ENCODE measurements at regions not wholly inside any gene's neighbourhood (a gene's known extent, or its start where the extent isn't known, plus 50 kb on each side); places are given as distances from the start of the nearest gene placed in this dataset.
"Not testable (repeated sequence)": the region's sequence is repeated elsewhere in the genome, so short reads cannot be mapped to it uniquely, and the experiment has no call there.

DNA sequence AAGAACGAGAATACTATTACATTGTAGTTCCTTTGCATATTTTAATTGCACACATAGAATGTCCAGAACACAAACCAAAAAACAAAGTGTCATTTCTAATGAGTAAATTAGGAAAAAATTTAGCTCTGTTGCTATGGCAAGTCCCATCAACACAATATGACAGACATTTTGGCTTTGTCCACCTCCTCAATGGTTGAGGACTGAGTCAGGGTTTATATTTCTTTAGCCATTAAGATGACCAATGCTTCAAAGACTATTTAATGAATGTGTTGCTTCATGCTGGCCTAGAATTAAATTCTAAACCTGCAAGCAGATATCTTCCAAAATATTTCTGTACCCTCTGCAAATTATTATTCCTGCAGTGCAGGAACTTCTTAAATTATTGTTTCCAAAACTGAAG, 719.2 kb downstream of the NTRK3 start:
- no peak for DNase-seq (ENCODE audit: low spot score)

DNA sequence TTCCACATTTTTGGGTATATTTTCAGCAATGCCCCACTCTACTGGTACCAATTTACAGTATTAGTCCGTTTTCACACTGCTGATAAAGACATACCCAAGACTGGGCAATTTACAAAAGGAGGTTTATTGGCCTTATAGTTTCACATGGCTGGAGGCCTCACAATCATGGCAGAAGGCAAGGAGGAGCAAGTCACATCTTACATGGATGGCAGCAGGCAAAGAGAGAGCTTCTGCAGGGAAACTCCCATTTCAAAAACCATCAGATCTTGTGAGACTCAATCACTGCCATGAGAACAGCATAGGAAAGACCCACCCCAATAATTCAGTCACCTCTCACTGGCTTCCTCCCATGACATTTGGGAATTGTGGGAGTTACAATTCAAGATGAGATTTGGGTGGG, 722.9 kb downstream of the NTRK3 start:
- DNase-seq (ENCODE audit: low spot score): not testable (repeated sequence)

DNA sequence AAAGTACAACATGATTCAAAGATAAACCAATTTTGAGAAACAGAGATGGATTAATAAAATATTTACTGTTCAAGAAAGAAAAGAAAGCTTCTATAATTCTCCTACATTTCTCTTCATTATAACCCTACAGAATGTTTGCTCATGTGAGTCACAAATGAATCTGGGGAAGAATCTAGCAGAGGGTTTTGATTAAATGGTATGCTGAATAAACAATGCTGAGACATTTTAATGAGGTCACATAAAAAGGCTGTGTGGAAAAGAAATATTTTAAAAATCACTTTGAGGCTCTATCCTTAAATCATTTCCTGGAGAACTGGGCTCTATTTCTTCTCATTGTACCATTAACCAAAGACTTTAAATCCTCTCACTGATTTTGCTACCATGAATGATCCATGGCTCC, 727.7 kb downstream of the NTRK3 start:
- no peak for DNase-seq (ENCODE audit: low spot score)

DNA sequence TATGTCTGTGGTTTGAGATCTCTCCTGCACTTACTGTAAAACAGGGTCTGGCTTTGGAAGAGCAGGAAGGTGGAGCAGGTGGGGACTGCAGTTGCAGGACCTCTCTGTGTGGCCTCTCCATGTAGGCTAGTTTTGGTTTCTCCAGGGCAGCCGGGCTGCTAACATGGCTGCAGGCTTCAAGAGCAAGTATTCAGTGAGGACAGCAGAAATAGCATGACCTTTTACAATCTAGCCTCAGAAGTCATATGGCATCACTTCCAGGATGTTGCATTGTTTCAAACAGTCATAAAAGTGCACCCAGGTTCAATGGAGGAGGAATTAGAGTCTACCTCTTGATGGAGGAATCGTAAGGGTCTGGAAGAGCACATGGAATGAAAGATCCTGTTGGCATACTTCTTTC, 728.7 kb downstream of the NTRK3 start:
- DNase-seq (ENCODE audit: low spot score): no peak

DNA sequence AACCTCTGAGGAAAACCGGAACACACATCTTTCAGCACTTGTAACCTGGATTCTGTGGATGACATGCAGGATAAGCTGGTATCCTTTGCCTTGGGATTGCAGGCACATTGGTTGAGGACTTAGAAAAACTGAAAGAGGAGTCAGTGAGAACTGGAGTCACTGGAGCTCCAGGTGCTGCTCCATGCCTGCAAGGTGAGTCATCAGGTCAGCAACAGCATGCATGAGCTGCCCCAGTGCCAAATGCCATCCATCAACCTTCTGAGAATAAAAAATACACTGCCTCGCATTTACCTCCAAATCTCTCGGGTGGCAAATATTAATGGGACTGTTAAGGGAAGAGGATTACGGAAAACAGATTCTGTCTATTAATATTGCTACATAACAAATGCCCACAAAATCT, 729.1 kb downstream of the NTRK3 start:
- no peak for DNase-seq (ENCODE audit: low spot score)

DNA sequence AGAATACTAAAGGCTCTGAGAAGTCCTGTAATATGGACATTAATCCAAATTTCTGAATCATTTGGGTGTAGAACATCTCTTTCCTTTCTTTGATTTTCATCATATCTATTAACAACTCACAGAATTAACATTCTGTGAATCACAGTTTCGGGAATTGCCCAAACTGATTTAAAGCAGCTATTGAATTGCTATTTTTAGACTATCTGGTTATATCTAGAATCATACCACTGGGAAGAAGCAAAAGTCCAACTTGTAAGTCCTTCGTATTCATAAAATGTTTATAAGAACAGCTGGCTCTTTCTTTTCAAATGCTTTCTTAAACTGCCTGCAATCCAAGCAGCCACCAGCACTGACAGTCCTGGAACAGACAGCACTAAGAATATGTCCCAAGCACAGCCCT, 733.0 kb downstream of the NTRK3 start:
- DNase-seq (ENCODE audit: low spot score): no peak

DNA sequence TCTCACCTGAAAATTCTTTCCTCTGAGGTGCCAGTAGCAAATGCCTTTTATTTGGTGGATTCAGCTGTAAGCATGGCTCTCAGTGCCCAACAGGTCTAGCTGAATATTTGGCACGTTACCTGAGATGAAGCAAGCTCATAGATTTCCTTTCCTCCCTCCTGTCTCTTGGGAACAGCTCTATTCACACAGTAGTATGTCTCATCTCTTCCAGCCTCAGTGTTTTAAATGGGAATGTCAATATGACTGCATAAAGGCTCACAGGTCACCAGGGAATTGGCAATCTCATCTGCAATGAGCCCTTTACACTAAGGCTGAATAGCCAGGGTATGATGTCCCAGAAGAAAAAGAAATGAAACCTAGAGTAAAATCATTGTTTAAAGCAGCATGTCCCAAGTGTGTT, 733.5 kb downstream of the NTRK3 start:
- no peak for DNase-seq (ENCODE audit: low spot score)

DNA sequence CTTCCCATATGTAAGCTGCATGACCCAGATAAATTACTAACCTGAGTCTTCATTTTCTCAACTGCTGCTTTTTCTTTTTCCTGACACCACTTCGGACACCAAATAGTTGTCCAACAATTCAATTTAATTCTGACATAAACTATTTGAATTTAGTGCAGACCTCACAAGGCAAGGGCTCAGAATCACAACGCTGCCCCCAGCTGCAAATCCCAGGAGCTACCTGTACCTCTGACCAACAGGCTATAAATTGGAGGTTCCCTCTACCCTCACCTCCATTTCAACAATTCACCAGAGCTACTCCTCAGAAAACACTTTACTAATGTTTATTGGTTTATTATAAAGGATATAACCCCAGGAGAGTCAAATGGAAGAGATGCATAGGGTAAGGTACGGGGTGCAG, 737.6 kb downstream of the NTRK3 start:
- no peak for DNase-seq (ENCODE audit: low spot score)

DNA sequence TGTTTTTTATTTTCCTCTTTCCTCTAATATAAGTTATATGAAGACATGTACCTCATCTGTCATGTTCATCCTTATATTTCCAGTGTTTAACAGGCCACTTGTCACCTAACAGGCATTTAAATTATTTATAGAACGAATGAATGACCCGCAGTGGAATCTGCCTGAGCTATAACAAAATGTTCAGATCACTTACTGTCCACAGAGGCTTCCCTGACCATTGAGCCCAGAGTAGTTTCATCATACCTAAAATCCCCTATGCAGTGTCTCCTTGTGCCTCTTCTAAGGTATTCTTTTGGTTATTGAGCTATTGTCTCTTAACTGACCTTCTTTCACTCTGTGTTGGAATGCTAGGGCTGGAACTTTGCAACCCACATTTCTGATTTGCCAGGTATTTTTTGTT, 748.5 kb downstream of the NTRK3 start:
- DNase-seq (ENCODE audit: low spot score): no peak

DNA sequence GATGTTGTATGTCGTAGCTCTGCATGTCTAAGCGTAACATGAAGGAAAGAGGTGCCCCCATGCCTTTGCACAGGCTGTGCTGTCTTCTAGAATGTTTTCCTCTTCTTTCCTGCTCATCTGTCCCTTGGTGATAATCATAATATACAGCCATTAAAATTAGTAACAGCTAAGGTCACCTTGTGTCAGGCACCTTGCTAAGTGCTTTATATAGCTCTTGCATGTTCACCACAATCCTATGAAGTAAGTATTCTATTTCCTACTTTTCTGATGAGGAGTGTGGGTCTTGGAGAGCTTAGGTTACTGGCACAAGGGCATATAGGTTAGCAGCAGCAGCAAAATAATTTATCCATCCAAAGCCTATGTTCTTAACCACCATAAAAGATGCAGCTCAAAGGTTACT, 754.4 kb downstream of the NTRK3 start:
- no peak for DNase-seq (ENCODE audit: low spot score)

DNA sequence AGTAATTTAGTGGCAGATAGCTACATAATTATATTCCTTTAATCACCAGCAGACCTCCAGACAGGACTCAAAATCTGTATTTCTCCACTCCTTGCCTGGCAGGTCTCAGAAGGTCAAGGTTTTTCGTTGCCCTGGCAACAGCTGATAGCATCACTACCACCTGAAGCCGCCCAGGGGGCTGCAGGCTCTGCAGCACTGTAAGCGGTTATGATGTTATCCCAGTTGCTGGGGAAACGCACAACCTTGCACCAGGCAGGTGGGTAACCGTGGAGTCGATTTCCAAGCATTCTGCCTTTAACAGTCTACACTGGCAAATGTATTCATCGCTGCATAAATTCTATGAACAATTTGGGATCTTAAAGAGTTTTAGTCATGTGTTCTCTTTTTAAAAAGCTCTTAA, 756.3 kb downstream of the NTRK3 start:
- no peak for DNase-seq (ENCODE audit: low spot score)

DNA sequence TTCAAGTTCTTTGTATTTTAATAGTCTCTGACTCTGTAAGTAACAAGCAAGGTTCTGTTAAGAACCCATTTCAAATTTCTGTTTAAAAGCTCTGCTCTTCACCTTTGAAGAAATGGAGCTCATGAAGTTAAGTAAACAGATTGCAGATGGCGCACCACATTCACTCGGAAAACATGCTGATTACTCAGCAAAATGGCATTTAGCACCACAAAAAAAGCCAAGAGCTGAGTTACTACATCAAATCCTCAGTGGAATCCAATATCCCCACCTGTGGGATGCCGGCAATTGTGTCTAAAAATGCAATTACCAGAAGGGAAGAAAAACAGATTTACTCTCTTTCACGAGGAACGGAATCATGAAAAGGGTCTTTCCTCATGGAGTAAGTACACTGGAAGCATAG, 758.0 kb downstream of the NTRK3 start:
- DNase-seq (ENCODE audit: low spot score): no peak

DNA sequence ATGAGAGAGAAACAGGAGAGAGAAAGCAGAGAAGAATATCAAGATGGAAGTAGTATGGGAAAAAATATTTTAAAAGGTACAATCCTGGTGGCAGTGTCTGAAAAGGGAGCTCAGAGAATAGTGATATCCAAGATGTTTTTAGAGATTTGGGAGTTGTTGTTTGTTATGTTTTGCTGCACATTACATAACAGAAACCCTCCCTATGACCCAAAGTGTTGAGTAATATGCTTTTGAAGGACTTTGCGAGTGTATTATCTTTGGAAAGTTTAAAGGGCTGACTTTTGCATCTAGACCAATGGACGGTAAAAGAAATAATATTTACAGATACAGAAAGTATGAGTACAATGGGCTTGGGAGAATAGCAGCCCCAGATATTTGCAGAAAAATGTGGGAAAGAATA, 759.7 kb downstream of the NTRK3 start:
- DNase-seq (ENCODE audit: low spot score): no peak

DNA sequence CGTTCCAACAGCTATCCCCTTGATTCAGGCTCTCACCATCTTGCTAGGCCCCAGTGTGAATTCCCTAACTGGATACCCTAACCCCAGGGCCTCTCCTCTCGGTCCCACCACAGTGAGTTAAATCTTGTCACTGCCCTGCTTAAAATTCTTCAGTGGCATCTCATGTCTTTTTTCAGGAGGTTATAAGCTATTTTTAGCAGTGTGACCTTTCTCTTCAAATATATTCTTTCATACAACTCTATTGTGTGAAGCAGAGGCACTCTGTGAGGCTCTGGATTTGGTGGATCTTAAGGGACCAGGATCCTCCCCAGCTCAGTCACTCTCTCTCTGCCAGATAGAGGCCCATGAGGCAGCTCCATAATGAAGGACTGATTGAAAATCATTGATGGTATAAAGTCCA, 760.4 kb downstream of the NTRK3 start:
- no peak for DNase-seq (ENCODE audit: low spot score)

DNA sequence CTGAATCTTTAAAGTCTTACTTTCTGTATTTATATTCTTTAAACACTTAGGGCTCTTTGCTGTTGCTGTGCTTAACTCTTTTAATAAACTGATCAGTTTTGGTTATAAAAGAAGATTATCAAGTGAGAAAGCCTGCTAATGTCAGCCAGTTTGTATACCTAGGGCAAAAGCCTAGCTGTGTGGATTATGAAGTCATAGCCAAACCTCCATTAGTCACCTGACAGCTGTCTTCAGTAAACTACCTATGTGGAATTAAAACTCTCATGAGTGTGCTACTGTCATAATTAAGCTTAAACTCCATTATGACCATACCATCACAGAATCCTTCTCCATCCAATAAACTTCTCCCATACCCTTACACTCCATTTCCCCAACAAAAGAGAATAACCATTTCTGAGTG, 762.7 kb downstream of the NTRK3 start:
- no peak for DNase-seq (ENCODE audit: low spot score)

DNA sequence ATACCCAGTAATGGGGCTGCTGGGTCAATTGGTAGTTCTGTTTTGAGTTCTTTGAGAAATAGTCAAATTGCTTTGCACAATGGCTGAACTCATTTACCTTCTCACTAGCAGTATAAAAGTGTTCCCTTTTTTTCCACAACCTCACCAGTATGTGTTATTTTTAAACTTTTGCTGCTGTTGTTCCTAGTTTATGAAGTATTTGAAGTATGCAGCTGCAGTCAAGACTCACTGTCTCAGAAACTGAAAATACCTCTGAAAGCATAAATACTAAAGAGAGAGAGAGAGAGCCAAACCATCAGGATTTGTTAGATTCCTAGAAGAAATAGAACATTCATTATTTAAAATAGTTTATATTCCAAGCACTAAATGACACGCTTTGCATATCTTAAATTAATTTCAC, 764.2 kb downstream of the NTRK3 start:
- DNase-seq (ENCODE audit: low spot score): no peak

DNA sequence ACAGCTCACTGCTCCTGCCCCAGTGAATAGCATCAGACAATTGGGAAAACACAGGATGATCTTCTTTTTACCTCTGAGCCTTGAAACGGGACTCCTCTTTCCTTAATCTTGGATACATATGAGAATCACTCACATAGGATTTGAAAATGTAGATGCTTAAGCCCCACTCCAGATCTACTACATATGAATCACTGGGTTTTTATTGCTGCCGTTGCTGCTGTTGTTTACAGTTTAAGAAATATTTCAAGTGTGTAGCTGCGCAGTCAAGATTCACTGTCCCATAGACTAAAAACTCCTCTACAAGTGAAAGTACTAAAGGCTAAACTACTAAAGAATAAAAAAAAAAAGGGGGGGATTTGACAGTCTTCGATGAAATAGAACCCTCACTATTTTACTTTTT, 765.9 kb downstream of the NTRK3 start:
- no peak for DNase-seq (ENCODE audit: low spot score)

DNA sequence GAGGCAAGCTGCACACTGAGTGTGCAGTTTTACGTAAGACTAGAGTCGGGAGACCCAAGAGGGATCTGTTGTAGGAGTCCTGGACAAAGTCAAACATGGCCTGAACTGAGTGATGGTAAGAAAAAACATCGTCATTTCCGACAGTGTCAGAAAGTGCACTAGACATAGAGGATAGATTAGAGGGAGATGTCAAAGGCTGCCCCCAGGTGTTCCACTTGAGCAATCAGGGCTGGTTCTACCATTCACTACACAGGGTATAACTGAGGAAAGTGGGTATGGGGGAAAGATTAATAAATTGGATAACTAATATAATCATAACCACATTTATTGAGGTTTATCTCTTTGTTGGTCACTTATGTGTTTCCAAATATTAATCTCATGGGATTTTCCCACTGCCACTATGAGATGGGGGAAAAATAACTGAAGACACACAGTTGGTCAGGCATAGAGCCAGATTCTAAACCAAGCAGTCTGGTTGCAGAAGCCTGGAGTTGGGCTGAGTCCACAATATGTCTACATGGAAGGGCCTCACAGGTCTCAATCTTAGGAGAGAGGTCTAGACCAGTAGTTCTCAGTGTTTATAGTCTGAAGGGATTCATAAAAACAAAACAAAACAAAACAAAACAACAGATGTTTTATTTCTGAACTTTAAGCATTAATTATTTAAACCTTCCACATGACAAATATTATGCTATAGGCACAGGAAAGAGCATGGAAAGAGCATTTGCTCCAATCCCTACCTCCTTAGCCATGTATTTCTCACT, 766.5 kb downstream of the NTRK3 start:
- no peak for DNase-seq (ENCODE audit: low spot score)

DNA sequence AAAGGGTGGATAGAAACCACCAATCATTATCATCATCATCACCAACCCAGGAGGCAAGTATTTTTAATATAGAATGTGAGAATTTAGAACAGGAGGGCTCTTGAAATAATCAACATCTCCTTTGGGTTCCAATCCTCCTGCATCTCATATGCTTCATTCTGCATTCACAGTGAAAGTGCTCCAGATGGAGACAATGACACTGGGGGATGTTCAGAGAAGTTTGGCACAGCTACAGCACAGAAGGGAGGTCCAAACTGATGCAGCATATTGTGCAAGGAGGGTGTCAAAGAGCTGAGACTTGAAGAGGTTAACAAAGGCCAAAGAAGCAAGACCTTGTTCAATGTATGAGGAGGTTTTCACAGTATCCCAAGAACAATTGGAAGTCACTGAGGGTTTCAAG, 767.1 kb downstream of the NTRK3 start:
- no peak for DNase-seq (ENCODE audit: low spot score)

DNA sequence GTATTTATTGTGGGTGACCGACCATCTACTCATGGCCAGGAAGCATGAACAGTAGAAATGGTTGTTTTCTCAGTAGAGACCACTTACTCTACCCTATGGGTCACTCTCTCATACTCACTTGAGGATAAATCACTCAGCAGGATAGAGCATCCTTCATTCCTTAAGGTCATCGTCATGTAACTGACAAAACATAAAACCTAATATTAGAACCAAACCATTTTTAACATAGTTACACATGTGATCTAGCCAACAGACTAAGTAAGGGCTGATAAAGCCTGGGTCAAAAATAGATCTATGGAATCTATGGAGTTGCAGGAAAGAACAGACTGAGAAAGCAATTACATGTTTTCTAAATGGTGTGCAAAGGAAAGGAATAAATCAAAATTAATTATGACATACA, 769.1 kb downstream of the NTRK3 start:
- no peak for DNase-seq (ENCODE audit: low spot score)

DNA sequence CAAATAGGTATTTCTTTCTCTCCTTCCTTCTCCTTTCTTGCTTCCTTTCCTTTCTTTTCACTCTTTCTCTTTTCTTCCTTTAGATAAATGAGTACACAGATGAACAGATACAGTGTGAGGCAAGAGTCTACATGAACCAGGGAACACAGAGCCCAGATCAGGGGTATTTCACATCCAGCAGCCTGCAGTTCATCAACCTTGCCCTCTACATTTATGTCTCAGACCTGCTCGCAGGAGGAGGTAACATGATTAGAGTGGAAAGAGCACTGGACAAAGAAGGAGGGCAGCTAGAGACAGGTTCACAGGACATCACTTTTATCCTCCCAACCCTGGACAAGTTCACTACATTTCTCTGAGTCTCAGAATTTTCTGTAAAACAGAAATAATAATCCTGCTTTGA, 773.1 kb downstream of the NTRK3 start:
- DNase-seq (ENCODE audit: low spot score): no peak

DNA sequence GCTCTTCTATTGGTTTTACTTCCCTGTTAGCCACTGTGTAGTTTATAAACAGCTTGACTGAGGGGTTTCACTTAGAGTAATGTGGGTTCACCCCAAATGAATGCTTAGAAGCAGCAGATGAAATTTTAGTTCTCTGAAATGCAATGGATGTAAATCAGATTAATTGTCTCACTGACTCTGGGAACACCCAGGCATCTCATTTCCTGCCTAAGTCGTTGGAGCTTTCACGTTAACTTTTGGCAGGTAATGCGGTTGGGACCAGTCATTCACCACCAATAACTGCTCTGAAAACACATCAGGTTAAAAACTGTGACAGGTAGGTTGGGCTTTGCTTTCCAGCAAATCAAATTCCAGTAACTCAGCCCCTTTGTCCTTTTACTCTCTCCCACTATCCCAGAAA, 775.4 kb downstream of the NTRK3 start:
- no peak for DNase-seq (ENCODE audit: low spot score)

DNA sequence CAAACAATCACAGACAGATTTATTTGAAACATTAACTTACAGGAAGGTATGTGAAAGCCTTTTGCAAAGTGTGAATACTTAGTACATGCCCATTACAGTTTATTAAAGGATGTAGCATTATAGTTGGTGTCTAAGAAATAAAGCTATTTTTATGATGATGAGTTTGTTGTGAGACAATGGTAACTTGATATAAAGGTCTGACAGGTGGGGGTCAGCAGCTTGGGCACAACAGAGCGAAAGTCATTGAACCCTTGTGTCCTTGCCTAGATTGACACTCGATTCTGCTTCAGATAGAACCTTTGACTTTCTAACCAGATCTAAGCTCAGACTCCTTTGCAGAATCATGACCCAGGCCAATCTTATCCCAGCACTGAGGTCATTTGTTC, 777.9 kb downstream of the NTRK3 start:
- no peak for DNase-seq (ENCODE audit: low spot score)
